ENCODE measurements at regions not wholly inside any gene's neighbourhood (a gene's known extent, or its start where the extent isn't known, plus 50 kb on each side); places are given as distances from the start of the nearest gene placed in this dataset.
"Not testable (repeated sequence)": the region's sequence is repeated elsewhere in the genome, so short reads cannot be mapped to it uniquely, and the experiment has no call there.

GRCh38 chr3:104412608-104413580, 953.8 kb upstream of the ALCAM start:
- no peaks in the 10 kb centered on the region for H3K27me3 Mint-ChIP-seq
- no peak overlapping the region for H3K27ac Mint-ChIP-seq
- H3K4me3 Mint-ChIP-seq, result no peak overlapping the region
- POLR2A ChIA-PET, result no interaction called here
- H3K9me3 Mint-ChIP-seq, result no peaks in the 10 kb centered on the region
- DNase-seq, result no peak
- H3K36me3 Mint-ChIP-seq, result no peaks in the 10 kb centered on the region
- no peaks in the 10 kb centered on the region for H3K4me1 Mint-ChIP-seq
- ATAC-seq, result no peak

- Mint-ChIP-seq H3K4me1 (no peaks in the 10 kb centered on the region), H3K4me3 (no peak overlapping the region), H3K36me3 (no peaks in the 10 kb centered on the region), H3K9me3 (peaks cover 0 to 3% (median 0%) of the 10 kb centered on the region in 9 donors), H3K27me3 (no peaks in the 10 kb centered on the region), H3K27ac (no peak overlapping the region)
- ATAC-seq (no peak), DNase-seq (no peak)
- POLR2A ChIA-PET, result no interaction called here
Observed at GRCh38 chr3:104428337-104428925, 938.3 kb upstream of the ALCAM start.

GRCh38 chr3:104429727-104430126, 937.0 kb upstream of the ALCAM start:
- Mint-ChIP-seq H3K4me3 (no peak overlapping the region), H3K36me3 (no peaks in the 10 kb centered on the region), H3K9me3 (peaks cover 0 to 6% (median 0%) of the 10 kb centered on the region in 9 donors), H3K27me3 (no peaks in the 10 kb centered on the region), H3K27ac (no peak overlapping the region), H3K4me1 (no peaks in the 10 kb centered on the region)
- DNase-seq (no peak), ATAC-seq (no peak)
- POLR2A ChIA-PET, result no interaction called here

- ATAC-seq, result no peak
- Mint-ChIP-seq H3K4me1 (no peaks in the 10 kb centered on the region), H3K36me3 (no peaks in the 10 kb centered on the region), H3K9me3 (peaks cover 0 to 3% (median 0%) of the 10 kb centered on the region in 9 donors), H3K4me3 (no peak overlapping the region), H3K27me3 (peaks cover 0 to 5% (median 0%) of the 10 kb centered on the region in 5 donors), H3K27ac (no peak overlapping the region)
- POLR2A ChIA-PET, result no interaction called here
- no peak for DNase-seq
Observed at GRCh38 chr3:104436506-104436905, 930.2 kb upstream of the ALCAM start.

GRCh38 chr3:104437131-104437750, 929.5 kb upstream of the ALCAM start:
- Mint-ChIP-seq H3K4me3 (no peak overlapping the region), H3K27me3 (peaks cover 0 to 10% (median 0%) of the 10 kb centered on the region in 5 donors), H3K4me1 (no peaks in the 10 kb centered on the region), H3K36me3 (no peaks in the 10 kb centered on the region), H3K27ac (no peak overlapping the region), H3K9me3 (peaks cover 0 to 3% (median 1%) of the 10 kb centered on the region in 9 donors)
- POLR2A ChIA-PET, result no interaction called here
- no peak for ATAC-seq
- DNase-seq, result no peak

GRCh38 chr3:104437891-104438290, 928.8 kb upstream of the ALCAM start:
- no peak for DNase-seq
- POLR2A ChIA-PET, result no interaction called here
- no peak overlapping the region for H3K27ac Mint-ChIP-seq

GRCh38 chr3:104438706-104439105, 928.0 kb upstream of the ALCAM start:
- H3K27me3 Mint-ChIP-seq, result peaks cover 0 to 19% (median 0%) of the 10 kb centered on the region in 5 donors
- H3K4me1 Mint-ChIP-seq, result no peaks in the 10 kb centered on the region
- ATAC-seq (no peak), DNase-seq (no peak)
- H3K9me3 Mint-ChIP-seq, result peaks cover 0 to 8% (median 0%) of the 10 kb centered on the region in 9 donors
- no peak overlapping the region for H3K27ac Mint-ChIP-seq
- POLR2A ChIA-PET, result no interaction called here
- no peak overlapping the region for H3K4me3 Mint-ChIP-seq
- H3K36me3 Mint-ChIP-seq, result no peaks in the 10 kb centered on the region

More at GRCh38 chr3:104437891-104438290, 928.8 kb upstream of the ALCAM start:
- Mint-ChIP-seq H3K4me1 (no peaks in the 10 kb centered on the region), H3K36me3 (no peaks in the 10 kb centered on the region), H3K4me3 (no peak overlapping the region), H3K27me3 (peaks cover 0 to 13% (median 0%) of the 10 kb centered on the region in 5 donors), H3K9me3 (peaks cover 0 to 5% (median under 1%) of the 10 kb centered on the region in 9 donors)
- ATAC-seq, result no peak

GRCh38 chr3:104445252-104445919, 921.3 kb upstream of the ALCAM start:
- H3K36me3 Mint-ChIP-seq, H3K4me3 Mint-ChIP-seq, ATAC-seq, DNase-seq, H3K4me1 Mint-ChIP-seq, POLR2A ChIA-PET, H3K27ac Mint-ChIP-seq: not testable (repeated sequence)
- Mint-ChIP-seq H3K27me3 (peaks cover 0 to 27% (median 2%) of the 10 kb centered on the region in 5 donors), H3K9me3 (peaks cover 0 to 19% (median 0%) of the 10 kb centered on the region in 9 donors)

GRCh38 chr3:104447681-104448080, 919.0 kb upstream of the ALCAM start:
- H3K9me3 Mint-ChIP-seq, result peaks cover 0 to 19% (median 0%) of the 10 kb centered on the region in 9 donors
- no peak overlapping the region for H3K4me3 Mint-ChIP-seq
- H3K27ac Mint-ChIP-seq, result no peak overlapping the region
- POLR2A ChIA-PET, result no interaction called here
- DNase-seq (no peak), ATAC-seq (no peak)
- peaks cover 0 to 23% (median 2%) of the 10 kb centered on the region in 5 donors for H3K27me3 Mint-ChIP-seq
- H3K36me3 Mint-ChIP-seq, result no peaks in the 10 kb centered on the region
- no peaks in the 10 kb centered on the region for H3K4me1 Mint-ChIP-seq

- Mint-ChIP-seq H3K4me1 (no peaks in the 10 kb centered on the region), H3K27me3 (peaks cover 0 to 2% (median 0%) of the 10 kb centered on the region in 5 donors), H3K36me3 (no peaks in the 10 kb centered on the region), H3K9me3 (no peaks in the 10 kb centered on the region), H3K4me3 (no peak overlapping the region), H3K27ac (no peak overlapping the region)
- POLR2A ChIA-PET, result no interaction called here
- ATAC-seq (no peak), DNase-seq (no peak)
Observed at GRCh38 chr3:104452697-104453096, 914.0 kb upstream of the ALCAM start.

GRCh38 chr3:104458657-104459056, 908.1 kb upstream of the ALCAM start:
- DNase-seq (no peak), ATAC-seq (no peak)
- Mint-ChIP-seq H3K27ac (no peak overlapping the region), H3K27me3 (no peaks in the 10 kb centered on the region), H3K9me3 (peaks cover 0 to 3% (median 0%) of the 10 kb centered on the region in 9 donors), H3K4me3 (no peak overlapping the region), H3K36me3 (no peaks in the 10 kb centered on the region), H3K4me1 (no peaks in the 10 kb centered on the region)
- POLR2A ChIA-PET, result no interaction called here

GRCh38 chr3:104460477-104461406, 906.0 kb upstream of the ALCAM start:
- Mint-ChIP-seq H3K27ac (no peak overlapping the region), H3K4me1 (no peaks in the 10 kb centered on the region), H3K9me3 (peaks cover 0 to 7% (median 3%) of the 10 kb centered on the region in 9 donors), H3K27me3 (no peaks in the 10 kb centered on the region), H3K4me3 (no peak overlapping the region), H3K36me3 (no peaks in the 10 kb centered on the region)
- no peak for DNase-seq
- no peak for ATAC-seq
- POLR2A ChIA-PET, result interaction anchor here (0.7 kb wide), 1 partner anchor 11 kb away, joined by 3 read pairs; no protein-coding TSS in a partner anchor
